ENCODE measurements at regions not wholly inside any gene's neighbourhood (a gene's known extent, or its start where the extent isn't known, plus 50 kb on each side); places are given as distances from the start of the nearest gene placed in this dataset.
A peak's percentile ranks its signal among the peaks of the same experiment; 100 is the strongest.

DNA sequence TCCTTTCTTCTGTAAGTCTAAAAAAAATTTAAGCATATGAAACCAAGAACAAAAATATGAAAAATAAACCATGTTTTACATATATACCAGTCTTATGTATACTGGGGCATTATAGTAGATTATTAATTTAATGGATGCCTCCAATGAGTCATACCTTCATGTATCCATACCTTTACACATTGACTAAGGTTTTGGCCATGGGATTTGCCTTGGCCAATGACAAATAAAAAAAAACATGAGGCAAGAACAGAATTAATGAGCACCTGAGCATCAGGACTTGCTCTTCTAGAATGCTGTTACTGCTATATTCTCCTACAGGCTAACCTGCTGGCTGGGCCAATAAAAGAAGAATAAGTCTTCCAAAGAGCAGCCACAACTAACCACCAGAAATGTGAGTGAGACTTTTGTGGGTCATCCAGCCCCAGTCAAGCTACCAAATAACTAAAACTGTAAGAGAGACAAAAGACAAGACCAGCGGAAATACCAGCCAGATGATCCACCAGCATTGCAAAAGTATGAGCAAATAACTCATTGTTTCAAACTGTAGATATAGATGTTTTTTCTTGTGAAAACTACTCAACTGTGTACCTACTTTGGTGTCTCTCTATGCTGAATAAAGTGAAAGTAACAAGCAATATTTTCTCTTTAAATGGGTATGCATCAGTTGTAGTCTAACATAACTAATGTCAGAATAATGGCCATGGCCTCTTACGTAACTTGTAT is 749.6 kb upstream of the VRK2 start:
- no peaks in the 10 kb centered on the region for H3K36me3 ChIP-seq (ENCODE audit: control insufficient read depth in 3 of 3, insufficient read depth in 3 of 3, low read length in 3 of 3)
- H3K9me3 ChIP-seq (ENCODE audit: control insufficient read depth in 3 of 3, low read length in 3 of 3), result peaks cover 0 to 2% (median 0%) of the 10 kb centered on the region in 3 donors
- no peak overlapping the region for H3K4me3 ChIP-seq (ENCODE audit: low read length in 3 of 3)
- H3K27ac ChIP-seq (ENCODE audit: low read depth, low read length), result no peak overlapping the region
- no peak overlapping the region for H3K9ac ChIP-seq (ENCODE audit: low read depth in 1 of 3, low read length in 3 of 3)
- H3K4me1 ChIP-seq (ENCODE audit: control insufficient read depth in 3 of 3, insufficient read depth in 3 of 3, low read length in 3 of 3), result no peaks in the 10 kb centered on the region
- no peaks in the 10 kb centered on the region for H3K27me3 ChIP-seq (ENCODE audit: control insufficient read depth in 3 of 3, insufficient read depth in 3 of 3, low read length in 3 of 3)

- H3K27ac ChIP-seq (ENCODE audit: low read depth, low read length), result no peak overlapping the region
- H3K36me3 ChIP-seq (ENCODE audit: control insufficient read depth in 3 of 3, insufficient read depth in 3 of 3, low read length in 3 of 3), result no peaks in the 10 kb centered on the region
- H3K27me3 ChIP-seq (ENCODE audit: control insufficient read depth in 3 of 3, insufficient read depth in 3 of 3, low read length in 3 of 3), result no peaks in the 10 kb centered on the region
- H3K4me1 ChIP-seq (ENCODE audit: control insufficient read depth in 3 of 3, insufficient read depth in 3 of 3, low read length in 3 of 3), result no peaks in the 10 kb centered on the region
- no peak overlapping the region for H3K9ac ChIP-seq (ENCODE audit: low read depth in 1 of 3, low read length in 3 of 3)
- peaks cover 0 to 2% (median 0%) of the 10 kb centered on the region in 3 donors for H3K9me3 ChIP-seq (ENCODE audit: control insufficient read depth in 3 of 3, low read length in 3 of 3)
- no peak overlapping the region for H3K4me3 ChIP-seq (ENCODE audit: low read length in 3 of 3)
Measured at GRCh38 chr2:57313678-57314077, 732.9 kb upstream of the VRK2 start.

GRCh38 chr2:57314682-57315081 is 731.9 kb upstream of the VRK2 start:
- Histone ChIP-seq H3K27ac (ENCODE audit: low read depth, low read length) (no peak overlapping the region), H3K9ac (ENCODE audit: low read depth in 1 of 3, low read length in 3 of 3) (no peak overlapping the region)

GRCh38 chr2:57330447-57330846 is 716.2 kb upstream of the VRK2 start:
- no peaks in the 10 kb centered on the region for H3K36me3 ChIP-seq (ENCODE audit: control insufficient read depth in 3 of 3, insufficient read depth in 3 of 3, low read length in 3 of 3)
- no peaks in the 10 kb centered on the region for H3K4me1 ChIP-seq (ENCODE audit: control insufficient read depth in 3 of 3, insufficient read depth in 3 of 3, low read length in 3 of 3)
- H3K4me3 ChIP-seq (ENCODE audit: low read length in 3 of 3), result no peak overlapping the region
- H3K9ac ChIP-seq (ENCODE audit: low read depth in 1 of 3, low read length in 3 of 3), result no peak overlapping the region
- H3K27me3 ChIP-seq (ENCODE audit: control insufficient read depth in 3 of 3, insufficient read depth in 3 of 3, low read length in 3 of 3), result no peaks in the 10 kb centered on the region
- H3K9me3 ChIP-seq (ENCODE audit: control insufficient read depth in 3 of 3, low read length in 3 of 3), result no peaks in the 10 kb centered on the region
- no peak overlapping the region for H3K27ac ChIP-seq (ENCODE audit: low read depth, low read length)

More at GRCh38 chr2:57314682-57315081, 731.9 kb upstream of the VRK2 start:
- Histone ChIP-seq H3K36me3 (ENCODE audit: control insufficient read depth in 3 of 3, insufficient read depth in 3 of 3, low read length in 3 of 3) (no peaks in the 10 kb centered on the region), H3K9me3 (ENCODE audit: control insufficient read depth in 3 of 3, low read length in 3 of 3) (peaks cover 0 to 2% (median 0%) of the 10 kb centered on the region in 3 donors), H3K27me3 (ENCODE audit: control insufficient read depth in 3 of 3, insufficient read depth in 3 of 3, low read length in 3 of 3) (no peaks in the 10 kb centered on the region), H3K4me1 (ENCODE audit: control insufficient read depth in 3 of 3, insufficient read depth in 3 of 3, low read length in 3 of 3) (no peaks in the 10 kb centered on the region), H3K4me3 (ENCODE audit: low read length in 3 of 3) (no peak overlapping the region)

- Histone ChIP-seq H3K27me3 (ENCODE audit: control insufficient read depth in 3 of 3, insufficient read depth in 3 of 3, low read length in 3 of 3) (no peaks in the 10 kb centered on the region), H3K4me3 (ENCODE audit: low read length in 3 of 3) (no peak overlapping the region), H3K27ac (ENCODE audit: low read depth, low read length) (no peak overlapping the region), H3K36me3 (ENCODE audit: control insufficient read depth in 3 of 3, insufficient read depth in 3 of 3, low read length in 3 of 3) (no peaks in the 10 kb centered on the region), H3K9ac (ENCODE audit: low read depth in 1 of 3, low read length in 3 of 3) (no peak overlapping the region), H3K9me3 (ENCODE audit: control insufficient read depth in 3 of 3, low read length in 3 of 3) (no peaks in the 10 kb centered on the region), H3K4me1 (ENCODE audit: control insufficient read depth in 3 of 3, insufficient read depth in 3 of 3, low read length in 3 of 3) (no peaks in the 10 kb centered on the region)
Measured at GRCh38 chr2:57333221-57333620, 713.4 kb upstream of the VRK2 start.

DNA sequence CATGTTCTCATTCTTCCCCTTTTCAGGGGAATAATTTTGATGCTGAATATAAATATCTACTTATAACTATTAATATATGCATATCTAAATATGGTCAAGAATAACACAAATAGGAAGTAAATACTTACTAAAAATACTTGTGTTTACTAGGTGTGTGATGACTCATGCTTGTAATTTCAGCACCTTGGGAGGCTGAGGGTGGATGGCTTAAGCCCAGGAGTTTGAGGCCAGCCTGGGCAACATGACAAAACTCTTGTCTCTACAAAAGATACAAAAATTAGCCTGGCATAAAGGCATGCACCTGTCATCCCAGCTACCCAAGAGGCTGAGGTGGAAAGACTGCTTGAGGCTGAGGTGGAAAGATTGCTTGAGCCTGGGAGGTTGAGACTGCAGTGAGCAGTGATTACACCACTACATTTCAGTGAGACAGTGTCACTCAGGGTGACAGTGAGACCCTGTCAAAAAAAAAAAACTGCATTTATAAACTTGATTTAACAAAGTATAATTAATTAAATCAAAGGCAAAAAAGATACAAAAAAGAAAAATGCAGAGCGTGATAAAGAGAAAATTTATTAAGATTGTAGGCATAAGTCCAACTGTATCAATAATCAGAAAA is 703.1 kb upstream of the VRK2 start:
- Histone ChIP-seq H3K27ac (ENCODE audit: low read depth, low read length) (no peak overlapping the region), H3K4me1 (ENCODE audit: control insufficient read depth in 3 of 3, insufficient read depth in 3 of 3, low read length in 3 of 3) (no peaks in the 10 kb centered on the region), H3K36me3 (ENCODE audit: control insufficient read depth in 3 of 3, insufficient read depth in 3 of 3, low read length in 3 of 3) (no peaks in the 10 kb centered on the region), H3K27me3 (ENCODE audit: control insufficient read depth in 3 of 3, insufficient read depth in 3 of 3, low read length in 3 of 3) (no peaks in the 10 kb centered on the region), H3K9ac (ENCODE audit: low read depth in 1 of 3, low read length in 3 of 3) (no peak overlapping the region), H3K9me3 (ENCODE audit: control insufficient read depth in 3 of 3, low read length in 3 of 3) (peaks cover 0 to 2% (median 0%) of the 10 kb centered on the region in 3 donors), H3K4me3 (ENCODE audit: low read length in 3 of 3) (no peak overlapping the region)

DNA sequence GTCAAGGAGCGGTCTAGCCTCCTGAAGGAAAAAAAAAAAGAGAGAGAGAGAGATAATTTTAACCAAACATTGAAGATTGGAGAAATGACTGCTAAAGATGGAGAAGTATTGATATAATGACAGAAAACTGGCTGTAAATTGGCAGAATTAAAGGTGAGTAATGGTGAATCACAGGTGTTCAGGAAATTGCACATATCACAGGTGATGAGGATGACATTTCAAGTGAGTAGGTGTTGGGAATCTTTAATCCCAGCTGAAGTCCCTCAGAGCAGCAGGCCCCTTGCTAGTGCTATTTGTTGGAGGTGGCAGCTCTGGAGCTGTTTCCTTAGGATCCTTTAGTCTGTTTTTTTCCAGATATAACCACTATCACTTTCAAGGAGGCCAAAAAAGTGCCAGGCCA is 678.4 kb upstream of the VRK2 start:
- Histone ChIP-seq H3K36me3 (ENCODE audit: control insufficient read depth in 3 of 3, insufficient read depth in 3 of 3, low read length in 3 of 3) (no peaks in the 10 kb centered on the region), H3K4me1 (ENCODE audit: control insufficient read depth in 3 of 3, insufficient read depth in 3 of 3, low read length in 3 of 3) (peaks cover 0 to 3% (median 0%) of the 10 kb centered on the region in 3 donors), H3K27ac (ENCODE audit: low read depth, low read length) (no peak overlapping the region), H3K4me3 (ENCODE audit: low read length in 3 of 3) (no peak overlapping the region), H3K27me3 (ENCODE audit: control insufficient read depth in 3 of 3, insufficient read depth in 3 of 3, low read length in 3 of 3) (no peaks in the 10 kb centered on the region), H3K9ac (ENCODE audit: low read depth in 1 of 3, low read length in 3 of 3) (no peak overlapping the region), H3K9me3 (ENCODE audit: control insufficient read depth in 3 of 3, low read length in 3 of 3) (no peaks in the 10 kb centered on the region)

GRCh38 chr2:57370882-57371585 is 675.6 kb upstream of the VRK2 start:
- Histone ChIP-seq H3K4me3 (ENCODE audit: low read length in 3 of 3) (no peak overlapping the region), H3K27me3 (ENCODE audit: control insufficient read depth in 3 of 3, insufficient read depth in 3 of 3, low read length in 3 of 3) (no peaks in the 10 kb centered on the region), H3K27ac (ENCODE audit: low read depth, low read length) (peak overlapping the region; percentile 42), H3K36me3 (ENCODE audit: control insufficient read depth in 3 of 3, insufficient read depth in 3 of 3, low read length in 3 of 3) (no peaks in the 10 kb centered on the region), H3K4me1 (ENCODE audit: control insufficient read depth in 3 of 3, insufficient read depth in 3 of 3, low read length in 3 of 3) (peaks cover 0 to 3% (median 0%) of the 10 kb centered on the region in 3 donors), H3K9me3 (ENCODE audit: control insufficient read depth in 3 of 3, low read length in 3 of 3) (no peaks in the 10 kb centered on the region), H3K9ac (ENCODE audit: low read depth in 1 of 3, low read length in 3 of 3) (no peak overlapping the region)

DNA sequence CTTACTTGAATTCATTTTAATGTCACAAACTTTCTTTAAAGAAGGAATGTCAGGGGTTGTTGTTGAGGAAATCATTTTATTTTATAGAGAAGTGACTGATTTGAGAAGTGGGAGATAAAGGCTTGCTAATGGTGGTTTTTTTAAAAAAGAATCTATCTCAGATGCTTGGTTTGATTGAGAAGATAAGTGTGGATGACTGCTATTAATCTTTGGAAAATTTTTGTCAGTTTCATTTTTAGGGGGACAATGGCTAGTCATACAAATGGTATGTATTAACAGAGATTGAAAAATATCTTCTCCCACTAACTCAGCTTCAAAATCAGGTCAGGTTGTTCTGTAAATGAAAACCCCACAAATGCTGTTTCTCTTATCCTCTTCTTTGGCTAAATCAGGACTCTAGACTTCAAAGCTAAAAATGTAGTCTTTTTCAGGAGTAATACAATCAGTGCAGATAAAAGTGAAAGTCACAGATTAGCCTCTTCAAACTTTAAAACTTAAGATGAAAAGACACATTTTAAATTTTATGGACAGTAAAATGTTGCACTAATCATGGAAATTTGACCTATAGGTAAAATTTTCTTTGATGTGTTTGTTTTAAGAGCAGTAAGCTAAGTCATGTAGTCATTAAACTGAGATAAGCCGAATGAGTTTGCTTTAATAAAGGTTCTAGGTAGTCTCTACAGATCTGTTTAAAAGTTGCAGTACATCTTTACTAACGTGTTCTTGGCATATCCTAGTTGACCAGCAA is 674.2 kb upstream of the VRK2 start:
- H3K4me1 ChIP-seq (ENCODE audit: control insufficient read depth in 3 of 3, insufficient read depth in 3 of 3, low read length in 3 of 3), result peaks cover 0 to 3% (median 0%) of the 10 kb centered on the region in 3 donors
- no peak overlapping the region for H3K9ac ChIP-seq (ENCODE audit: low read depth in 1 of 3, low read length in 3 of 3)
- H3K36me3 ChIP-seq (ENCODE audit: control insufficient read depth in 3 of 3, insufficient read depth in 3 of 3, low read length in 3 of 3), result no peaks in the 10 kb centered on the region
- H3K27me3 ChIP-seq (ENCODE audit: control insufficient read depth in 3 of 3, insufficient read depth in 3 of 3, low read length in 3 of 3), result no peaks in the 10 kb centered on the region
- H3K4me3 ChIP-seq (ENCODE audit: low read length in 3 of 3), result no peak overlapping the region
- H3K27ac ChIP-seq (ENCODE audit: low read depth, low read length), result no peak overlapping the region
- no peaks in the 10 kb centered on the region for H3K9me3 ChIP-seq (ENCODE audit: control insufficient read depth in 3 of 3, low read length in 3 of 3)
